ENCODE measurements at regions not wholly inside any gene's neighbourhood (a gene's known extent, or its start where the extent isn't known, plus 50 kb on each side); places are given as distances from the start of the nearest gene placed in this dataset.
"Not testable (repeated sequence)": the region's sequence is repeated elsewhere in the genome, so short reads cannot be mapped to it uniquely, and the experiment has no call there.

DNA sequence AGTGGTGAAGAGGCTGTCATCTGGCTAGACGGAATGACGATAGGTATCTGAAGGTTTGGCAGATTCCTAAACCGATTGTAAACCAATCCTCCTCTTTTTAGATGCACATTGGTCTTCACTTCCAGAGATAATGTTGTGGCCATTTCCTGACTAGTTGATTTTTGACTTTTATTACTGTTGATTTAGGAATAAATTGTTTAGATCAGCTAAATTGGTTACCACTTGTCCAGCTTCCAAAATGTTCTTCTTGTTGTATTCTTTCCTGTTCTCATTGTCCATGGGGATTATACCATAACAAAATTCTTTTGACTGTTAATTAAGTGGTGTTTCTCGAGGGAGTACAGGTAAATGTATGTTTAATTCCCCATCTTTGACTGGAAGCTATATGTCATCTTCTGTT is 119.7 kb downstream of the MACROH2A1 start:
- DNase-seq (ENCODE audit: low spot score): no peak

- no peak for DNase-seq (ENCODE audit: low spot score)
These were observed 122.9 kb downstream of the MACROH2A1 start for GRCh38 chr5:135276151-135276550.

DNA sequence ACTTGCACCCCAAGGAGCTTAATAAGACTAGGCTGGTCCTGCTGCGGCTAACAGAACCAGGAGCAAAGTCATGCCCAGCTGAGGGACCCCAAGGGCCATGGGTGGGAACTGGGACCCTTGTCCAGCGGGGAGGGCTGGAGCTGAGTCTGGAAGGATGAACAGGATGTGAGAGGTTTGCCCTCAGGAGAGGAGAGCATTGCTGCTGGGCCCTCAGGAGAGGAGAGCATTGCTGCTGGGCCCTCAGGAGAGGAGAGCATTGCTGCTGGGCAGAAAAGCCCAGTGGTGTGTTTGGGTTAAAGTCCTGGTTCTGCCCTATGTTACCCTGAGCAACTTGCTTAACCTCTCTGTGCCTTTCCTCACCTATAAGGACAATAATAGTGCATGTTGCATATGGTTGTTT is 125.8 kb downstream of the MACROH2A1 start:
- DNase-seq (ENCODE audit: low spot score): no peak

DNA sequence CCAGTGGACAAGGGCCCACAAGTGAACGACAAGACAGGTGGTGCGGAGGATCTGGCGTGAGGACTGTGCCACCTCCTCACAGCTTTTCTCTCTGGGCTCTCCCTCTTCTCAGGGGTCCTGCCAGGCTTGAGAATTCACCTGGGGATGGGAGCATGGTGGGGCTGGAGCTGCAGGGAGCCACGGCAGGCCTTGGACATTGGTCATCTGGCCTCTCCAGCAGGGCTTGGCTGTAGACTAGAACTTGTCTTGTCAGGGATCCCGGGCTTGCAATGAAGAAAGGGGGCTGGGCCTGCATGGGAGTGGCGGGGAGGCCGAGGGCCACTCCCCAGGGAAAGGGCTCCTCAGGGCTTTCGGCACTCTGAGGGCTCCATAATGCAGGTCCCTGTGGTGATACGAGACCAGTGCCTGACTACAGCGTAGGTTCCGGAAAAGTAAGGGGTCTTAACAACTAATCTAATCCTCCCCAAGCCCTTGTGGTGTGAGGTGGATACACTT is 126.7 kb downstream of the MACROH2A1 start:
- DNase-seq (ENCODE audit: low spot score): no peak

DNA sequence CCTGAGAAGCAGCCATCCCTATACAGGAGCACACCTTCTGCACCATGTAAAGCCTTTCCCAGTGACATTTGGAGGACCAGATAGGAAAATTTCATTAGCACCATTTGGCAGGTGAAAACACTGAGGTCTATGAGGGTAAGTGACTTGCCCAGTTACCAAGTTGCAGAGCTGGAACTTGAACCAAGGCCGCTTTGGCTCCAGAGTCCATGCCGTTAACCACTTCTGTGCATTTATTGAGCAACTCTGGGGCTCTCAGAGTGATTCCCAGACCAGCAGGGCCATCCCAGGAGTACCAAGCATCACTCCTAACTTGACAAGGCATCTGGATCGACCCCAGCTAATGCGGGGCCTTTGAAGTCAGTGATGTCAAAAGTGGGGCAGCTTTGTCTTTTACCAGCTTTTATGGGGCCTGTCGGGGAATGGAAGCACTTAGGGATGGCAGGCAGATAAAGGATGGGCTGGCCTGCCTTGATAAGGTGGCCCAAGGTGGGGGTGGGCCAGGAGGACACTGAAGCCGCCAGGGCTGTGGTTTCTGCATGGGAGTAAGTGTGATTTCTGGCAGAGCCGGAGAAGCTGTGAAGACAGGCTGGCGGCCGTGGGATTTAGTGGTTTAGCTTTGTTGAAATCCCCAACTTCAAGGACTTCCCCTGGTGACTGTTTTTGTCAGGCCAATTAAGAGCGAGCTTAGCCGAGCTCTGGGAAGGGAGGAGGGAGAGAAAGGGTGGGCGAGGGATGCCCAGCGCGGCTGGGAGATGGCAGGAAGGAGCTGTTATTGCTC is 127.3 kb downstream of the MACROH2A1 start:
- no peak for DNase-seq (ENCODE audit: low spot score)

DNA sequence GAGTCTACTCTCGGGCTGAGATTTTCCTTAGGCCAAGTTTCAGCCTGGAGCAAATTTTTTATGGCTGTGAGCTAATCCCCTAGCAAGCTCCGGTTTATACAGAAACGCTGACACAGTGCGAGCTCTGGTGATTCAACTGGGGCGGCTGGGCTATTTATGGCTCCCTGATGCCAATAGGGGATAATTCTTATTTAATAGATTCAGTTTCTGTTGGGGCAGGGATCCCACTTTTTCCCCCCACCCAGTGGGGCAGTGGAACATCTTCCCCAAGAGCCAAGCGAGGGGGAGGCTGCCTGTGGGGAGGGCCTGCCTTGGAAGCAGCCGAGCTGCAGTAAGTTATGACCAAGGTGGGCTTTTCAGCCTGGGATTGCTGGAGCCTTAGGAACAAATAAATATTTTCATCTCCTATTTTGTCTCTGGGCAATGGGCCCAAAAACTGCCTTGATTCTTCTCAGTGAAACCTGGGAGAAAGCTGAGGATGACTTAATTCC is 129.1 kb downstream of the MACROH2A1 start:
- no peak for DNase-seq (ENCODE audit: low spot score)

DNA sequence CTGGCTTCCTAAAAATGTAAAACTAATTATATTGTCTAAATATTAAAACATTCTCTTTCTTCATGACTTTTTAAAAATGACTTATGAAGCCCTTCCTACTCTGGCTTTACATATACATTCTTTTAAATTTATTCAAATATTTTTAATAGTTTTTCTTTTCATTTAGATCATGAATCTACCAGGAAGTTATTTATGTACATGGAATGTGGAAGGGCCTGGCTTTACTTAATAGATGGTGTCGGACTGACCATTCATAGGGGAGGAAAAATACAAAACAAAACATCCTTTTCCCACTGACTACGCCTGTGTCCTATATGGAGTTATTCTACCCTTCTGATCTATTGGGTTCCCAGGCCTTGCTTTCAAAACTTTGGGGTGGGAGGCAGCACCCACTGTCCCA is 129.8 kb downstream of the MACROH2A1 start:
- DNase-seq (ENCODE audit: low spot score): no peak

GRCh38 chr5:135266975-135267374 is 132.1 kb downstream of the MACROH2A1 start:
- DNase-seq (ENCODE audit: low spot score): no peak

DNA sequence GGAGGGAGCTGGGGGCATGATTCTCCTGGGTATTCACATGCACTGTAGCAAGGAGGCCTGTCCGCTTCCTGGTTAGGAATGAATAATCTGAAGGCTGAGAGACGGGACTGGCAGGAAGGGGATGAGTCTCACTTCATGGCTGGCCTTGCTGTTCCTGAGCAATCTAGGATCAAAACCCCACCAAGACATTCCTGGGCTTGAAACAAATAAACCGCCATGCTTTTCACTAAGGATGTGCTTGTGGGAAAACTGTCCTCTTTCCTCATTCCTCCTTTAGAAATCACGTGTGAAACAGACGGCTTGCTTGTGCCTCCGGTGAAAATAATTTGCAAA is 132.8 kb downstream of the MACROH2A1 start:
- no peak for DNase-seq (ENCODE audit: low spot score)

DNA sequence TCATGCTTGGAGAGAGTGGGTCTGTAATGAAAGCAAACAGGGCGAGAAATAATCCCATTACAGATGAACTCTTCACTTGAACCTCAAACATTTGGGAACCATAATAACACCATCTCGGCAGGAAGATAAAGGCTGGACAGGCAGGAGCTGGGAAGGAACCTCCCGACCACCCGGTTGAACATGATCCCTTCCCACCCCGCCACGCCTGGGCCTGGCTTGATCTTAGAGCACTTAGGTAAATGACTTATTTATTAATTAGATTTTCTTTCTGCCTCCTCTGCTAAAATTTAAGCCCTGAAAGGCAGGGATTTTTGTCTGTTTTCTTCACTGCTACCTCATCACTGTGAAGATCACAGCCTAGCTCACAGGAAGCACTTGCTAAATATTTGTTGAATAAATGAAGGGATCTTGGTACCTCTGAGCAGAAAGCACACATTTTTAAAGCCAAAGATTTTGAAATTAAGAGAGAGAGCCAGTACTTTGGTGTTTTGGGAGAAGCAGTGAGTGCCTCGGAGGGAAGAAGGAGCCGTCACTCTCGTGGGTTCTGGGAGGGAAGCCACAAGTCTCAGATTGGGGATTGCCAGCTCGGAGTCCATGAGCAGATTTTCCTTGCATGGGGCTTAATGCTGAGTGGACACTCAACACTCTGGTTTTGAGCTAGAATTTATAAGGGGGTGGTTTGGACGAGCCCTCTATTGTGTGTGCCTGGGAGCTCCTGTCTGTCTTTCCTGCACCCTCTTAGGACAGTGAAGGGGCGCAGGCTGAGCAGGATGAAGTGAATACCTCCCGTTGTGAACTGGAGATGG is 133.3 kb downstream of the MACROH2A1 start:
- no peak for DNase-seq (ENCODE audit: low spot score)

DNA sequence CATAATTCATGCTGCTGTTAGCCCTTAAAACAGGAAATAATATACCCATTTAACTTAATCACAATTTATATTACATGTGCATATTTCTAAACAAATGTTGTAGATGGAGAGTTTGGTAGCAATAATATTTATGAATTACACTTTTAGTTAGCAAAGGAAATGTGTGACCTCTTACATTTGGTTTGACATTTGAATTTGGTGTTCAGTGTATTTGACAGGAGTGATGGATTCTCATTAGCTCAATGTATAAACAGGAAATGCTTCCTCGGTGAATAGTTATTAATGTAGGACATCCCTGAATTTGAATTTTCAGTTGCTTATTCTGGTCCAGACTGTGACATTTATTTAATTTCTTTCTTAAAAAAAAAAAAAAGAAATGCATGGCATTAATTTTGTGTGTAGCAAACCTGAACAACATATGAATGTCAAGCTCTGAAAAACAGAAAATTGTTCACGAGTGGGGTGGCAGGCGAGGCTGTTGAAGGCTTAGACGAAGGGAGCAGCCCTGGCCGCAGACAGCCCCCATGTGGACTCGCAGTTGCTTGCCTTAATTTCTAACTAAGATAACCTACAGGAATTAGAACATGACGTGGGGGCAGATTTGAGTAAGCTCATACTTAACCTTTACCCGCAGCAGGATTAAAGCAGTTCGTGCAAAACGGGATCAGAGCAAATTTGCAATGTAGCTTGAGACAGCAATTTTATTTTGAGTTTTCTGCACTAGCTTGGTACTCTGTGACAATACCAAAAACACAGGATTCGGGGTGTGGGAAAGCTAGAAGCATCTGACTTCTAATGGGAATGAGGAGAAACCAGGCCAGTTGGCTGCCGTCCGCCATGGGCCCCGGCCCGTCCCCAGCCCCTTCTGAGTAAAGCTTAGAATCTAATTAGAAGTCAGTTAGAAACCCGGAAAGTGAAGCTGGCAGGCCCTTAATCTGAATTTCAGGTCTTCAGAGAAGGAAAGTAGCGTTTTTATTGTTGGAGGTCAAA is 134.3 kb downstream of the MACROH2A1 start:
- no peak for DNase-seq (ENCODE audit: low spot score)

- DNase-seq (ENCODE audit: low spot score): no peak
These were observed 135.9 kb downstream of the MACROH2A1 start for GRCh38 chr5:135263022-135263668.

GRCh38 chr5:135262364-135262763 is 136.7 kb downstream of the MACROH2A1 start:
- no peak for DNase-seq (ENCODE audit: low spot score)

DNA sequence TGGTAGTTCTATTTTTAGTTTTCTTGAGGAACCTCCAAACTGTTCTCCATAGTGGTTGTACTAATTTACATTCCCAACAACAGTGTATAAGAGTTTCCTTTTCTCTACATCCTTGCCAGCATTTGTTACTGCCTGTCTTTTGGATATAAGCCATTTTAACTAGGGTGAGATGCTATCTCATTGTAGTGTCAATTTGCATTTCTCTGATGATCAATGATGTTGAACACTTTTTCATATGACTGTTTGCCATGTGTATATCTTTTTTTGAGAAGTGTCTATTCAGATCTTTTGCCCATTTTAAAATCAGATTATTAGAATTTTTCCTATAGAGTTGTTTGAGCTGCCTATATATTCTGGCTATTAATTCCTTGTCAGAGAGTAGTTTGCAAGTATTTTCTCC is 138.9 kb downstream of the MACROH2A1 start:
- not testable (repeated sequence) for DNase-seq (ENCODE audit: low spot score)

- DNase-seq (ENCODE audit: low spot score): no peak
These were observed 143.4 kb downstream of the MACROH2A1 start for GRCh38 chr5:135255461-135256178.

DNA sequence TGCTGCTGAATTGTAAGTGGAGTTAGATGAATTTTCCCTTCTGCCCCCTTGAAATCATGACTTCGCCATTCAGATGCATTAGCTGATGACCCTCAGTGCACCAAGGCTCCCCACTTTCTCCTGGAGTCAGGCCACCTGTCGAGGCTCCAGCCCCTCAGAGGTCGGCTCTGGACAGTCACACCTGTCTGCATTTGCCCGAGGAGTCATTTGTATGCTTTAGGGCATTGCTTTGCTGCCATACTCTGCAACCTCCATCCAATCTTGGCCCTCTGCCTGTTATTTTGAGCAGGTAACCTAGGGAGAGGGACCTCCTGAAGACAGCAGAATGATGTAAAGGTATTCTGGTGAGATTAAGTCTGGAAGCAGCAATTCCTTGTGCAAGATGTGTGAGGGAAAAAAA is 144.8 kb downstream of the MACROH2A1 start:
- no peak for DNase-seq (ENCODE audit: low spot score)

DNA sequence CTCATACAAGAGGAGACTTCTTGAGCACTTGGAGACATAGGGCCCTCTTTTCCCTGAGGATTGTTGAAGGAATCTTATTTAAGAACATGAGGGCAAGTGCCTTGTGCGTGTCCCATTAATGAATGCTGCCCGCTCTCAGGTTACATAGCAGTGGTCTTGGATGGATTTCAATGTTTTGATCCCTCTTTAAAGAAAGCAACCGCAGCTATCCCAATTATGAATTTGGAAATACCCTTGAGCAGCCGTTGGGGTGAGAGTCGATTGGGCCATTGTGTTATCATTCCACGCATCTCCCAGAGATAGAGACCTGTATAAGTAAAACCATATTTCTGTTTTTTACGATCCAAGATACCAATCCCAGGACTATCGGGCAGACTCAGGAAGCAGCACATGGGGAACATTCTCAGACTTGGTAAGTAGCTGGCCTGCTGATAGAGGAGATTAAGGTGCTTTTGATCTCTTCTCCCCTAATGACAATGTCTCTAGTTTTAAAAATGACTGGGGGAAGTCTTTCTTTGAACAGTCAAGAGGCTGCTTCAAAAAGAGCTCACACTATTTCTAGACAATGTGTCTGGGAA is 145.3 kb downstream of the MACROH2A1 start:
- no peak for DNase-seq (ENCODE audit: low spot score)

DNA sequence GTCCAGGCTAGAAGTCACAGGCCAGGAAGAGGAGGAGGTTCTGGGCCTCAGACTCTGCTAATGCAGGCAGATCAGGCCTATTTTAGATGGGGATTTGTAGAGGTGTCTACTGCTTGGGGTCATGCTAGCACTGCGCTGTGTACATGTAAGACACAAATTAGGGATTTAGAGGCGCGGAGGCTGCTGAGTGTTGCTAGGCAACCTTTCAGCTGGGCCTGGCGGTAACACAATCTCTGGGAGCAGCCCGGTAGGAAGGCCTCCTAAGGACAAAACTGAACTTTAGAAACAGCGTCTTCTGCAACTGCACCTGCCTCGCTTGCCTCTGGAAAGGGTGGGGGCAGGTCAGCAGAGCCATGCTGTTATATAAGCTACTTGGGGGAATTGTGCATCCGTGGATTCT is 147.9 kb downstream of the MACROH2A1 start:
- DNase-seq (ENCODE audit: low spot score): no peak

- no peak for DNase-seq (ENCODE audit: low spot score)
These were observed 148.4 kb downstream of the MACROH2A1 start for GRCh38 chr5:135250671-135251070.

- no peak for DNase-seq (ENCODE audit: low spot score)
These were observed 149.4 kb downstream of the MACROH2A1 start for GRCh38 chr5:135249658-135250057.

Measured in HT-29 (cell line).